K562 (cell line): ENCODE measurements at regions not wholly inside any gene's neighbourhood (a gene's known extent, or its start where the extent isn't known, plus 50 kb on each side); places are given as distances from the start of the nearest gene placed in this dataset.

Experiments used
- ATAC-seq: fragments of 200-7000 bp; cut with Tn5 transposase; 3 replicates; pipeline ENCODE4 v1.9.1; 2020; ENCODE audit warnings: moderate library complexity
- BruUV-seq: library from RNA; stranded (reverse); fragments of 400-500 nt; replicated peaks from 2 replicates; lab custom pipeline; 2021; lab: Mats Ljungman, UMichigan
- CTCF ChIA-PET: fragments of 300-600 bp; formaldehyde crosslinking; extraction: SDS; loops from one replicate; lab custom pipeline; 2021; ENCODE audit warnings: low intra/inter-chr PET ratio; lab: Yijun Ruan, JAX
- POLR2A ChIA-PET: fragments of 300-600, 350-650 bp; sonication (Branson Sonifier 250); formaldehyde crosslinking; extraction: SDS; loops from one replicate; lab custom pipeline; 2021; ENCODE audit warnings: antibody characterized with exemption, inconsistent platforms; lab: Yijun Ruan, JAX
- DNase-seq, 4 experiments: peaks; one replicate each; pipeline versions ENCODE4 v3.0.0 to v3.0.0-alpha.2; 2011 to 2018; ENCODE audit warnings: low spot score in 3 of 4, mixed read lengths in 3 of 4; ENCODE audit errors: extremely low read depth in 1 of 4
- FAIRE-seq: peaks from 2 replicates; lab custom pipeline; 2011; peaks lifted over from hg19 to GRCh38; lab: Jason Lieb, UNC
- H2AFZ ChIP-seq: 2 replicates; pipeline ENCODE4 v1.6.0; 2011; ENCODE audit warnings: low read depth, low read length, control low read depth, inconsistent platforms
- H3K27ac ChIP-seq: fragments of 200-600 bp; 3 replicates; pipeline ENCODE4 v1.8.0; 2011; ENCODE audit warnings: low read depth, mild to moderate bottlenecking, control low read depth, inconsistent platforms, low read length, moderate library complexity, mixed read lengths; ENCODE audit errors: extremely low read depth
- H3K27me3 ChIP-seq, 2 experiments: fragments of 300-600 bp in 1 of 2; 2 replicates in 1 of 2; 3 replicates in 1 of 2; pipeline versions ENCODE4 v1.6.0 to v1.8.0; 2011; ENCODE audit warnings: inconsistent platforms in 2 of 2, low read length in 2 of 2, mild to moderate bottlenecking in 1 of 2, mixed read lengths in 1 of 2, moderate library complexity in 1 of 2; ENCODE audit not compliant: control insufficient read depth in 2 of 2, insufficient read depth in 2 of 2
- H3K36me3 ChIP-seq: fragments of 300-600 bp; 3 replicates; pipeline ENCODE4 v1.8.0; 2011; ENCODE audit warnings: mild to moderate bottlenecking, low read length, inconsistent platforms; ENCODE audit not compliant: control insufficient read depth, insufficient read depth
- H3K4me1 ChIP-seq, 2 experiments: fragments of 200-600 bp in 1 of 2; replicated peaks in 1 of 2; 2 replicates in 1 of 2; 3 replicates in 1 of 2; pipeline versions ENCODE4 v1.5.1 to v1.8.0; 2011; ENCODE audit warnings: inconsistent platforms in 2 of 2, low read length in 2 of 2, mild to moderate bottlenecking in 1 of 2, mixed read lengths in 1 of 2, moderate library complexity in 1 of 2; ENCODE audit not compliant: control insufficient read depth in 2 of 2, insufficient read depth in 2 of 2
- H3K4me2 ChIP-seq: 2 replicates; pipeline ENCODE4 v1.6.1; 2011; ENCODE audit warnings: low read length, control low read depth, inconsistent platforms, mixed read lengths; ENCODE audit not compliant: insufficient read depth
- H3K4me3 ChIP-seq: fragments of 200-600 bp; sonication (generic), shearing (Covaris generic); 2 replicates; pipeline ENCODE4 v1.5.1; 2016; ENCODE audit warnings: control low read depth, inconsistent platforms
- H3K79me2 ChIP-seq: fragments of 200-600 bp; 3 replicates; pipeline ENCODE4 v1.8.0; 2011; ENCODE audit warnings: low read length, inconsistent platforms; ENCODE audit not compliant: control insufficient read depth, insufficient read depth
- H3K9ac ChIP-seq, 2 experiments: 2 replicates each; pipeline versions ENCODE4 v1.6.0 to v1.6.1; 2011; ENCODE audit warnings: low read depth in 2 of 2, low read length in 2 of 2, control low read depth in 1 of 2, inconsistent platforms in 1 of 2, mild to moderate bottlenecking in 1 of 2, mixed read lengths in 1 of 2; ENCODE audit not compliant: insufficient read depth in 1 of 2
- H3K9me1 ChIP-seq: one replicate; pipeline ENCODE4 v1.6.0; 2011; ENCODE audit warnings: inconsistent platforms, mild to moderate bottlenecking, low read length, moderate library complexity; ENCODE audit not compliant: control insufficient read depth, insufficient read depth
- H3K9me3 ChIP-seq: replicated peaks from 2 replicates; pipeline ENCODE4 v1.5.1; 2011; ENCODE audit warnings: low read depth, low read length, inconsistent platforms; ENCODE audit not compliant: control insufficient read depth, insufficient read depth
- H4K20me1 ChIP-seq: replicated peaks from 2 replicates; pipeline ENCODE4 v1.6.1; 2011; ENCODE audit warnings: low read length, inconsistent platforms, mixed read lengths; ENCODE audit not compliant: control insufficient read depth, insufficient read depth
- FIP1L1 ChIP-seq: fragments of 200-400 bp; formaldehyde crosslinking; IDR thresholded peaks from 2 replicates; pipeline ENCODE4 v1.6.1; 2018; ENCODE audit warnings: mild to moderate bottlenecking, low read depth, low read length; ENCODE audit not compliant: poor library complexity, severe bottlenecking
- MCM5 ChIP-seq: fragments of 450-650 bp; IDR thresholded peaks from 2 replicates; pipeline ENCODE4 v1.6.1; 2016; ENCODE audit warnings: low read depth
- MYNN ChIP-seq, 2 experiments: sonication (generic); formaldehyde crosslinking in 1 of 2; IDR thresholded peaks; 2 replicates each; pipeline versions ENCODE4 v1.5.0 to v1.6.1; 2016 to 2020; ENCODE audit warnings: antibody characterized with exemption in 1 of 2, missing genetic modification reagents in 1 of 2
- NFATC3 ChIP-seq: fragments of 450-650 bp; IDR thresholded peaks from 2 replicates; pipeline ENCODE4 v1.6.1; 2017; ENCODE audit warnings: mild to moderate bottlenecking
- POU5F1 ChIP-seq: fragments of 150-350 bp; IDR thresholded peaks from 2 replicates; pipeline ENCODE4 v1.6.1; 2014; ENCODE audit warnings: borderline replicate concordance, low read length, low read depth, mild to moderate bottlenecking; ENCODE audit not compliant: partially characterized antibody
- SMC3 ChIP-seq: conservative IDR thresholded peaks from 2 replicates; pipeline ENCODE4 v1.6.1; 2011; ENCODE audit warnings: low read depth, low read length, improper control_type of control experiment; ENCODE audit not compliant: insufficient read depth
- SPI1 ChIP-seq: IDR thresholded peaks from 2 replicates; pipeline ENCODE4 v1.6.1; 2011; ENCODE audit warnings: low read depth, low read length, control low read depth, borderline replicate concordance
- ZNF57 ChIP-seq: fragments of 450-650 bp; formaldehyde crosslinking; IDR thresholded peaks from 2 replicates; pipeline ENCODE4 v1.4.0; 2020; ENCODE audit warnings: mild to moderate bottlenecking, moderate library complexity
- WGBS: fragments of 100-300 bp; shearing (Covaris generic); methylation state at CpG from one replicate; pipeline ENCODE4 v1.1.6; 2016; ENCODE audit warnings: low coverage, mixed read lengths; ENCODE audit not compliant: insufficient coverage; ENCODE audit errors: missing lambda C conversion rate; 5-methylcytosine and 5-hydroxymethylcytosine counted together
- in situ Hi-C: fragments of 300-500 bp; cut with MboI; formaldehyde crosslinking; loops from 4 replicates; pipeline ENCODE4 v1.15.0; 2018; ENCODE audit warnings: inconsistent platforms, mixed read lengths
- intact Hi-C: fragments of 100-400 bp; cut with micrococcal nuclease; formaldehyde crosslinking; loops from 2 replicates; pipeline ENCODE4 v1.14.2; 2022
- TF ChIP-seq, protein P1 (sequence below), 2 experiments: fragments of 450-650 bp; IDR thresholded peaks; 2 replicates each; pipeline ENCODE4 v1.6.1; 2016

DNA sequence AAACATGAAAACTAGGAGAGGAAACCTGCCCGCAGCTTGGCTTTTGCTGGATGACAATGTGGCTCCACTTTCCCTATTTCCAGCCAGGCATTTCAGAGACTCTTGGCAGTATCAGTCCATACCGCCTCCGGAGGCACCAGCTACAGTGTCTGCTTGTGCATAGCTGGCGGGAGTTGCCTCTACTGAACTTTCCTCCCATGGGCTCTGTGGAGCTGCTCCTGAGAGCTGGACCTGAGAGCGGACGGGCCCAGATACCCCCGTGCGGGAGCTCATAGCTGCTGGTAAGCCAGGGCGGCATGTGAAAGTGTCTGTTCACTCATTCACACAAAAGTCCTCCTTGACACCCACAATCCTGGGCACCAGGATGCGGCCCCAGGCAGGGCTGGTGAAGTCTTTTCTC lies 130.3 kb upstream of the PMEPA1 start:
- in situ Hi-C loops = no loop called here
- POLR2A ChIA-PET = no interaction called here
- Histone ChIP-seq H3K9me3 (no peaks in the 10 kb centered on the region), H3K27me3 (peaks cover 41 to 63% of the 10 kb centered on the region in 2 experiments), H3K9me1 (no peaks in the 10 kb centered on the region), H3K27ac (no peak overlapping the region), H3K79me2 (no peaks in the 10 kb centered on the region), H3K36me3 (no peaks in the 10 kb centered on the region), H3K4me3 (no peak overlapping the region), H4K20me1 (0 out of 2 replicates have a peak, but pooled peaks cover 5% of the 10 kb centered on the region), H3K4me2 (no peak overlapping the region), H2AFZ (no peak overlapping the region), H3K4me1 (no peaks in the 10 kb centered on the region; a peak in 1 of 5 replicates), H3K9ac (no peak overlapping the region)
- ATAC-seq = no peak
- no peak for FAIRE-seq
- 0% methylated on average over 10 of the region's 10 CpGs for WGBS
- CTCF ChIA-PET = no interaction called here
- TF ChIP-seq MYNN (IDR thresholded peaks at IDR 0.05) = no peak
- TF ChIP-seq MYNN (CRISPR knock-in tag; IDR thresholded peaks at IDR 0.05) = no peak
- no peak for TF ChIP-seq SPI1
- TF ChIP-seq NFATC3 = no peak
- TF ChIP-seq, protein P1, sequence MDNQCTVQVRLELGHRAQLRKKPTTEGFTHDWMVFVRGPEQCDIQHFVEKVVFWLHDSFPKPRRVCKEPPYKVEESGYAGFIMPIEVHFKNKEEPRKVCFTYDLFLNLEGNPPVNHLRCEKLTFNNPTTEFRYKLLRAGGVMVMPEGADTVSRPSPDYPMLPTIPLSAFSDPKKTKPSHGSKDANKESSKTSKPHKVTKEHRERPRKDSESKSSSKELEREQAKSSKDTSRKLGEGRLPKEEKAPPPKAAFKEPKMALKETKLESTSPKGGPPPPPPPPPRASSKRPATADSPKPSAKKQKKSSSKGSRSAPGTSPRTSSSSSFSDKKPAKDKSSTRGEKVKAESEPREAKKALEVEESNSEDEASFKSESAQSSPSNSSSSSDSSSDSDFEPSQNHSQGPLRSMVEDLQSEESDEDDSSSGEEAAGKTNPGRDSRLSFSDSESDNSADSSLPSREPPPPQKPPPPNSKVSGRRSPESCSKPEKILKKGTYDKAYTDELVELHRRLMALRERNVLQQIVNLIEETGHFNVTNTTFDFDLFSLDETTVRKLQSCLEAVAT (IDR thresholded peaks at IDR 0.05) = no peak
- no peak for TF ChIP-seq ZNF57 (CRISPR knock-in tag)
- TF ChIP-seq FIP1L1 = no peak
- no peak for TF ChIP-seq SMC3
- TF ChIP-seq POU5F1 = no peak
- TF ChIP-seq MCM5 = no peak
- intact Hi-C loops = loop anchor here (10.0 kb wide), 1 partner anchor 185 kb away; no protein-coding TSS in a partner anchor
- no TSS peak for BruUV-seq
- DNase-seq = no peak
